ENCODE measurements at regions not wholly inside any gene's neighbourhood (a gene's known extent, or its start where the extent isn't known, plus 50 kb on each side); places are given as distances from the start of the nearest gene placed in this dataset.

GRCh38 chr9:89969881-89970639 is 365.2 kb downstream of the GADD45G start:
- DNase-seq (ENCODE audit: low read depth) = no peak

GRCh38 chr9:89970701-89971100 is 365.9 kb downstream of the GADD45G start:
- DNase-seq (ENCODE audit: low read depth) = no peak

- DNase-seq (ENCODE audit: low read depth) = no peak
Measured at GRCh38 chr9:89972535-89972934, 367.7 kb downstream of the GADD45G start.

GRCh38 chr9:89974582-89974981 is 369.8 kb downstream of the GADD45G start:
- no peak for DNase-seq (ENCODE audit: low read depth)

GRCh38 chr9:89975024-89975423 is 370.2 kb downstream of the GADD45G start:
- no peak for DNase-seq (ENCODE audit: low read depth)

- no peak for DNase-seq (ENCODE audit: low read depth)
Measured at GRCh38 chr9:89975630-89976029, 370.8 kb downstream of the GADD45G start.

- DNase-seq (ENCODE audit: low read depth) = no peak
Measured at GRCh38 chr9:89978185-89978584, 373.4 kb downstream of the GADD45G start.

- DNase-seq (ENCODE audit: low read depth) = no peak
Measured at GRCh38 chr9:89980600-89980999, 375.8 kb downstream of the GADD45G start.

GRCh38 chr9:89982016-89982415 is 377.2 kb downstream of the GADD45G start:
- DNase-seq (ENCODE audit: low read depth) = no peak

- DNase-seq (ENCODE audit: low read depth) = no peak
Measured at GRCh38 chr9:89983411-89983810, 378.6 kb downstream of the GADD45G start.

- DNase-seq (ENCODE audit: low read depth) = no peak
Measured at GRCh38 chr9:89984214-89984613, 379.4 kb downstream of the GADD45G start.

GRCh38 chr9:89985068-89985467 is 380.3 kb downstream of the GADD45G start:
- DNase-seq (ENCODE audit: low read depth) = no peak

- no peak for DNase-seq (ENCODE audit: low read depth)
Measured at GRCh38 chr9:89986190-89986589, 381.4 kb downstream of the GADD45G start.

- DNase-seq (ENCODE audit: low read depth) = no peak
Measured at GRCh38 chr9:89988458-89988857, 383.6 kb downstream of the GADD45G start.

GRCh38 chr9:89991204-89991790 is 386.5 kb downstream of the GADD45G start:
- no peak for DNase-seq (ENCODE audit: low read depth)

GRCh38 chr9:89992326-89993198 is 387.8 kb downstream of the GADD45G start:
- no peak for DNase-seq (ENCODE audit: low read depth)

- DNase-seq (ENCODE audit: low read depth) = no peak
Measured at GRCh38 chr9:89993678-89994630, 389.1 kb downstream of the GADD45G start.

GRCh38 chr9:89994988-89995613 is 390.3 kb downstream of the GADD45G start:
- no peak for DNase-seq (ENCODE audit: low read depth)

GRCh38 chr9:89996116-89996515 is 391.3 kb downstream of the GADD45G start:
- DNase-seq (ENCODE audit: low read depth) = no peak

- no peak for DNase-seq (ENCODE audit: low read depth)
Measured at GRCh38 chr9:89996773-89997172, 392.0 kb downstream of the GADD45G start.

- no peak for DNase-seq (ENCODE audit: low read depth)
Measured at GRCh38 chr9:89998633-89999032, 393.8 kb downstream of the GADD45G start.

Measured in GM04503 (cell line).